CMK (cell line): ENCODE measurements at regions not wholly inside any gene's neighbourhood (a gene's known extent, or its start where the extent isn't known, plus 50 kb on each side); places are given as distances from the start of the nearest gene placed in this dataset.

Source experiments
- DNase-seq: peaks from one replicate; pipeline ENCODE4 v3.0.0-alpha.2; 2010; ENCODE audit warnings: low read depth

- DNase-seq, result no peak
These were observed 107.3 kb upstream of the STARD3NL start for GRCh38 chr7:38070718-38071117.

- DNase-seq, result no peak
These were observed 91.2 kb upstream of the STARD3NL start for GRCh38 chr7:38086857-38087256.

GRCh38 chr7:38102507-38102906, 75.5 kb upstream of the STARD3NL start:
- DNase-seq, result no peak

GRCh38 chr7:38105874-38106483, 72.1 kb upstream of the STARD3NL start:
- peak; percentile 3 for DNase-seq

- peak; percentile 45 for DNase-seq
These were observed 70.6 kb upstream of the STARD3NL start for GRCh38 chr7:38107486-38107893.

GRCh38 chr7:38112075-38112474, 66.0 kb upstream of the STARD3NL start:
- no peak for DNase-seq

GRCh38 chr7:38120076-38120475, 58.0 kb upstream of the STARD3NL start:
- no peak for DNase-seq

GRCh38 chr7:38122501-38122900, 55.5 kb upstream of the STARD3NL start:
- DNase-seq, result no peak

GRCh38 chr7:38123494-38123893, 54.6 kb upstream of the STARD3NL start:
- DNase-seq, result no peak

GRCh38 chr7:38127216-38128207, 50.5 kb upstream of the STARD3NL start:
- DNase-seq, result peak; percentile 81
